Cardiac fibroblast (primary cell): ENCODE measurements at regions not wholly inside any gene's neighbourhood (a gene's known extent, or its start where the extent isn't known, plus 50 kb on each side); places are given as distances from the start of the nearest gene placed in this dataset.

Experiments
- DNase-seq, 2 donors: peaks; one replicate each; pipeline versions ENCODE4 v3.0.0 to v3.0.0-alpha.2; 2010; ENCODE audit warnings: low read depth in 2 of 2
- H3K4me3 ChIP-seq, 2 donors: replicated peaks in 1 of 2; 1 replicate in 1 of 2; 2 replicates in 1 of 2; pipeline ENCODE4 v1.5.1; 2011; ENCODE audit warnings: low read depth in 2 of 2, low read length in 2 of 2, mild to moderate bottlenecking in 2 of 2, moderate library complexity in 1 of 2
- TF ChIP-seq, protein P1 (sequence below): IDR thresholded peaks from one replicate; pipeline ENCODE4 v1.5.1; 2011; ENCODE audit warnings: low read depth, mild to moderate bottlenecking, low read length, inconsistent platforms

GRCh38 chr12:68479261-68479895, 131.3 kb upstream of the RAP1B start:
- DNase-seq: peak in 1 of 2 donors; percentile 13
- H3K4me3 ChIP-seq: no peak overlapping the region
- TF ChIP-seq, protein P1, sequence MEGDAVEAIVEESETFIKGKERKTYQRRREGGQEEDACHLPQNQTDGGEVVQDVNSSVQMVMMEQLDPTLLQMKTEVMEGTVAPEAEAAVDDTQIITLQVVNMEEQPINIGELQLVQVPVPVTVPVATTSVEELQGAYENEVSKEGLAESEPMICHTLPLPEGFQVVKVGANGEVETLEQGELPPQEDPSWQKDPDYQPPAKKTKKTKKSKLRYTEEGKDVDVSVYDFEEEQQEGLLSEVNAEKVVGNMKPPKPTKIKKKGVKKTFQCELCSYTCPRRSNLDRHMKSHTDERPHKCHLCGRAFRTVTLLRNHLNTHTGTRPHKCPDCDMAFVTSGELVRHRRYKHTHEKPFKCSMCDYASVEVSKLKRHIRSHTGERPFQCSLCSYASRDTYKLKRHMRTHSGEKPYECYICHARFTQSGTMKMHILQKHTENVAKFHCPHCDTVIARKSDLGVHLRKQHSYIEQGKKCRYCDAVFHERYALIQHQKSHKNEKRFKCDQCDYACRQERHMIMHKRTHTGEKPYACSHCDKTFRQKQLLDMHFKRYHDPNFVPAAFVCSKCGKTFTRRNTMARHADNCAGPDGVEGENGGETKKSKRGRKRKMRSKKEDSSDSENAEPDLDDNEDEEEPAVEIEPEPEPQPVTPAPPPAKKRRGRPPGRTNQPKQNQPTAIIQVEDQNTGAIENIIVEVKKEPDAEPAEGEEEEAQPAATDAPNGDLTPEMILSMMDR: no peak

DNA sequence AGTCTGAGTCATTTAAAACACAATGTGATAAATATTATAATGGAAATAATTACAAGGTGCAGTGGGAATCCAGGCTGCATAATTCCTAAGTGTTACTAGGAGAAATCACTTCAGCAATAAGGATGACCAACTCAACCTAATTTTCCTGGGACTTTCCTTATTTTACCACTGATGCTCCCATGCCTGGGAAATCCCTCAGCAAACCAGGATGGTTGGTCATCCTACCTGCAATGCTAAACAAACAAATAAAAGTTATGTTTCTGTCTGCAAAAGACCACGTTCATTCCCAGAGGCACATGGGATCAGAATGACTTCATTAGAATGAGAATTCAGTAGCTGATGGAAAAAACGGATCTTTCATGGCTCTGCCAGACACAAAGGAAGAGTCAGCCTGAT, 130.8 kb upstream of the RAP1B start:
- TF ChIP-seq, protein P1: no peak
- H3K4me3 ChIP-seq: no peak overlapping the region
- peak in 1 of 2 donors; percentile 12 for DNase-seq

GRCh38 chr12:68480526-68480925, 130.2 kb upstream of the RAP1B start:
- DNase-seq: no peak
- H3K4me3 ChIP-seq: no peak overlapping the region
- TF ChIP-seq, protein P1: no peak

GRCh38 chr12:68481181-68481941, 129.3 kb upstream of the RAP1B start:
- TF ChIP-seq, protein P1: no peak
- no peak overlapping the region for H3K4me3 ChIP-seq
- peak in 1 of 2 donors; percentile 29 for DNase-seq

GRCh38 chr12:68482014-68482413, 128.7 kb upstream of the RAP1B start:
- TF ChIP-seq, protein P1: no peak
- no peak for DNase-seq
- H3K4me3 ChIP-seq: no peak overlapping the region

DNA sequence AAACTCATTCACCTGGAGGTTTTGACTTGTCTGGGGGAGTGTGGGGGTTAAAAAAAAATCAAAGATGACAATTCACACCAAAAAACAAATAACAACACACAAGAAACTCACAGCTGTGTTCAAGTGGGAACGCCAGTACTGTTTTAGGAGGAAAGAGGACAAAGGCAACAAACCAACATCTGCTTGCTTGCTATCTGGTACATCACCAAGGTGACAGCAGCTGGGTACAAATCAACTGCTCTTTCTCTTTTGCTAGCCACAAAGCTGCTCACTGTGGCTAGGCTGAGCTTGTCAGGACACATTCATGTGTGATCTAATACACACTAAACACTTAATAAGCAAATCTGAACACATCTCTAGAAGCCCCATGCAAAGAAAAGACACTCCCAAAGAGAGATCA, 128.0 kb upstream of the RAP1B start:
- H3K4me3 ChIP-seq: no peak overlapping the region
- TF ChIP-seq, protein P1: no peak
- no peak for DNase-seq
